Tibial nerve (tissue), 4 donors: ENCODE measurements at regions not wholly inside any gene's neighbourhood (a gene's known extent, or its start where the extent isn't known, plus 50 kb on each side); places are given as distances from the start of the nearest gene placed in this dataset.

ENCODE experiments used
- CTCF ChIP-seq, 5 experiments: fragments of 200-600 bp in 3 of 5; fragments of 450-650 bp in 2 of 5; sonication (generic) in 3 of 5; IDR thresholded peaks; one replicate each; pipeline ENCODE4 v1.5.1; 2016 to 2019; ENCODE audit warnings: antibody characterized with exemption in 5 of 5, mild to moderate bottlenecking in 3 of 5, moderate library complexity in 2 of 5
- EP300 ChIP-seq, 2 donors: sonication (generic); formaldehyde crosslinking; IDR thresholded peaks; one replicate each; pipeline ENCODE4 v1.6.1; 2017; ENCODE audit warnings: antibody characterized with exemption in 2 of 2, mild to moderate bottlenecking in 1 of 2
- POLR2A ChIP-seq, 2 donors: fragments of 450-650 bp; IDR thresholded peaks; one replicate each; pipeline ENCODE4 v1.6.1; 2017; ENCODE audit warnings: antibody characterized with exemption in 2 of 2, mild to moderate bottlenecking in 2 of 2, moderate library complexity in 2 of 2

GRCh38 chr10:30702860-30703259, 73.3 kb upstream of the LYZL2 start:
- TF ChIP-seq CTCF (IDR thresholded peaks at IDR 0.05) (no peak), EP300 (IDR thresholded peaks at IDR 0.05) (no peak), POLR2A (IDR thresholded peaks at IDR 0.05) (no peak)
